Hepatocyte (in vitro differentiated cells): ENCODE measurements at regions not wholly inside any gene's neighbourhood (a gene's known extent, or its start where the extent isn't known, plus 50 kb on each side); places are given as distances from the start of the nearest gene placed in this dataset.

Experiments used
- EZH2 ChIP-seq: fragments of 200-600 bp; sonication (generic); IDR thresholded peaks from 2 replicates; pipeline ENCODE4 v1.6.1; 2016; ENCODE audit warnings: antibody characterized with exemption, mild to moderate bottlenecking, borderline replicate concordance
- EZH2phosphoT487 ChIP-seq: fragments of 200-600 bp; sonication (generic); IDR thresholded peaks from one replicate; pipeline ENCODE4 v1.6.1; 2018; ENCODE audit warnings: antibody characterized with exemption, mild to moderate bottlenecking, low read depth, moderate library complexity; ENCODE audit not compliant: unreplicated experiment, severe bottlenecking
- TF ChIP-seq, protein P1 (sequence below): fragments of 200-600 bp; sonication (generic); IDR thresholded peaks from 2 replicates; pipeline ENCODE4 v1.5.1; 2016; ENCODE audit warnings: antibody characterized with exemption, mild to moderate bottlenecking; ENCODE audit not compliant: poor library complexity

DNA sequence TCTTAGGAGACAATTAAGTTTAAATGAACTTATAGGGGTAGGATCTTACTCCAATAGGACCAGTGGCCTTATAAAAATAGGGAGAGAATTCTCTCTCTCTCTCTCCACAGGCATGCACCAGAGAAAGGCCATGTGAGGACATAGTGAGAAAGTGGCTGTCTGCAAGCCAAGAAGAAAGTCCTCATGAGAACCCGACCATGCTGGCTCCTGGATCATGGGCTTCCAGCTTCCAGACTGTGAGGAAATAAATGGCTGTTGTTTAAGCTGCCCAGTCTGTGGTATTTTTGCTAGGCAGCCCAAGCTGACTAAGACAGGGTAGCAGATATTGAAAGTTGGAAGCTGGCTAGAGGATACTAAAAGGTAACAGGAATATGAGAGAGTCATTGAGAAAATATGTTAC lies 454.0 kb downstream of the NBAS start:
- TF ChIP-seq, protein P1, sequence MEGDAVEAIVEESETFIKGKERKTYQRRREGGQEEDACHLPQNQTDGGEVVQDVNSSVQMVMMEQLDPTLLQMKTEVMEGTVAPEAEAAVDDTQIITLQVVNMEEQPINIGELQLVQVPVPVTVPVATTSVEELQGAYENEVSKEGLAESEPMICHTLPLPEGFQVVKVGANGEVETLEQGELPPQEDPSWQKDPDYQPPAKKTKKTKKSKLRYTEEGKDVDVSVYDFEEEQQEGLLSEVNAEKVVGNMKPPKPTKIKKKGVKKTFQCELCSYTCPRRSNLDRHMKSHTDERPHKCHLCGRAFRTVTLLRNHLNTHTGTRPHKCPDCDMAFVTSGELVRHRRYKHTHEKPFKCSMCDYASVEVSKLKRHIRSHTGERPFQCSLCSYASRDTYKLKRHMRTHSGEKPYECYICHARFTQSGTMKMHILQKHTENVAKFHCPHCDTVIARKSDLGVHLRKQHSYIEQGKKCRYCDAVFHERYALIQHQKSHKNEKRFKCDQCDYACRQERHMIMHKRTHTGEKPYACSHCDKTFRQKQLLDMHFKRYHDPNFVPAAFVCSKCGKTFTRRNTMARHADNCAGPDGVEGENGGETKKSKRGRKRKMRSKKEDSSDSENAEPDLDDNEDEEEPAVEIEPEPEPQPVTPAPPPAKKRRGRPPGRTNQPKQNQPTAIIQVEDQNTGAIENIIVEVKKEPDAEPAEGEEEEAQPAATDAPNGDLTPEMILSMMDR = no peak
- TF ChIP-seq EZH2phosphoT487 = no peak
- TF ChIP-seq EZH2 = no peak
